Activated CD4-positive, CD25-positive, alpha-beta regulatory T cell (primary cell): ENCODE measurements at regions not wholly inside any gene's neighbourhood (a gene's known extent, or its start where the extent isn't known, plus 50 kb on each side); places are given as distances from the start of the nearest gene placed in this dataset.

ENCODE experiments used
- DNase-seq, 4 experiments: peaks; one replicate each; lab custom pipeline; 2025; lab: John Stamatoyannopoulos, UW

DNA sequence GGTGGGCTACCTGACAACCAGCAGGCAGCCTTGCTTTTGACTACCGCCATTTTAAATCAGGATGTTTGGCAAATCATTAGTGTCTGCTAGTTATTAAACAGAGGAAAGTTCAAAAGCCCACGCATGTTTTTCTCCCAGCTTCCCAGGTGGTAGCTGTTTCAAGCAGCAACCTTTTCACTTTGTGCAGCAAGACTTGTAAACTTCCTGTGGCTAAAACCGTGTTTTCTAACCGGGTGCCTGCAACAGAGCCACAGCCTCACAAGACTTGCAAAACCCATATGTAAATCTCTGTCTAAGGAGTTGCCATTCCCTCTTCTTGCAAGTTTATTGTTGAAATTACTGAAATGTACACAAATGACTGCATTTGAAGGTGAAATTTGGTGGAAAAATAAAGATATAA is 633.1 kb downstream of the BCL11A start:
- no peak for DNase-seq

DNA sequence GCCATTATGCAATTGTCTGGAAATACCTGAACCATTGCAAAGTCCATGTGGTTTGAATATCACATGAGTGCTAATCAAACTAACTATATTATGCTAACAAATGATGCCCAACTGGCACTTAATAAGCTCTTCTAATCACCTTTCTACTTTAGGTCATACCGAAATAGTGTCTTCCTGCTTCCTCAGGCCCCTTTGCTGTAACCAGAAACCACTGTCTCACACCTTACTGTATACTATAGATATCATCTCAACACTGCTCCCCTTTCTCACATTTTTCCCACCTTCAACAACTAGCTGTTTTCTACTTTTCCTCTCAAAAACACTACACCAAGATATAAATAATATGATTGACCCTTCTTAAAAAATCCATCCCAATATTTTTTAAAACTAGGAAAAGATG is 633.9 kb downstream of the BCL11A start:
- no peak for DNase-seq

DNA sequence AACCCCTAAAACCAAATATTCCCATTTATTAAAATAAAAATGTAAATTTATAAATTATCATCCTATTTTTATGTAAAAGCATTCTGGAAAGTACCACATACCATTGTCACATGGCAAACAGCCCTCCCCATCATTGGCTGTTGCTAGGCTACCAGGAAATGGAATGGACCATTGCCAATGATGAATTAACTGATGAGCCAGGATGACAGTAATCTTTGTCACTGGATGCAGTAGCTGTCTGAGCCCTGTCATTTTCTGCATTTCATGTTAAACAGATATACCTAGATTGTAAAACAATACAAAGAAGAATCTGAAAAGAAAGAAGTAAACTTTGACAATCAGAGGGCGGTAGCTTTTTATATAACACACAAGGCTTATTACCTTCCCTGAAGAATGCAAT is 641.4 kb downstream of the BCL11A start:
- DNase-seq: no peak

DNA sequence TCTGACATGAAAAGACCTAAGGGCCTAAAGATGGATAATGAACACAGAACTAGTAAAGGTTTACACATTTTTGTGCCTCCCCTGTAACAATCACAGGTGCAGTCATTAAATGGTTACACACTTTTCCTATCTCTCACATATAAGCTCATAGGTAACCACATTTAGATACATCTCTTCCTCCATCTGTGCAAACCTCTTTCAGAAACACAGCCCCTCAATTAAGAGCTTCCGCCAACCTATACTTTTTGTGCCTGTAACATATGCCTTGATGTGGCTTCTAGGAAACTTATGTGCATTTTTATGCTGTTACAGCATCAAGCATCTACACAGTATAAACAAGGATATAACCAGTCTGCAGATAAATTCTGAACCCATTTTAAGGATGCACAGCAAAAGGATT is 643.3 kb downstream of the BCL11A start:
- DNase-seq: no peak

DNA sequence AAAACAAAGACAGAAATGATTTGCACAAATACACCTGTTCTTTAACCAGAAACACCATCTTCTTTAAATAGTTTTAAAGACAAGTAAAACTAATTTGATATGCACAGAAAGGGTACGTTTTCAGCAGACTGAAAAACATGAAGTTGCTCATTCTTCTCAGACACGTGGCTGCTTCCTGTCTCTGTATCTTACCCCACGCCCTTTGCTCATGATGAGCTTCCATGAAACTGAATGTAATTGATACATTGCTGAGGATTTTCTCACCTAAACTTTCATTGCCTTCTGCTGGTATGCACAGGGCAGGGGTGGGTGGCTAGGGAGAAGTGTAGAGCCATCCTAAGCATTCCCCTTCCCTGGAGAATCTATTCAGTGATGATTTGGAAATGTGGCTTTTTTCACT is 644.3 kb downstream of the BCL11A start:
- no peak for DNase-seq

DNA sequence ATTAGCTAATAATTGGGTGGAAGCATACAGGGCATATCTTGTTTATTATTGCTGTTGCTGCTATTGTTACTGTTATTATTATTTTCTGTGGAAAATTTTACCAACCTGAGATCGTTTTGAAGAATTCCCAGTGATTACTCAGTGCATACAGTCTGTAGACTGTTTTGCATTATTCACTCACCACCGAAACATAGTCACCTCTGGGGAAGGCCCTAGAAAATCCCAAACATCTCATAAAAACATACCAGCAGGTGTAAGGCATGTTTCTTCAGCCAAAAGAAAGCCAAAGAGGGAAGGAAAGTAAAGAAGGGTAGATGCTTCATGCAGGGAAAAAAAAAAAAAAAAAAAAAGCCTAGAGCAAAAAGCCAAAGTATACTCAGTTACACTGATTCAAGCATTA is 647.7 kb downstream of the BCL11A start:
- no peak for DNase-seq

DNA sequence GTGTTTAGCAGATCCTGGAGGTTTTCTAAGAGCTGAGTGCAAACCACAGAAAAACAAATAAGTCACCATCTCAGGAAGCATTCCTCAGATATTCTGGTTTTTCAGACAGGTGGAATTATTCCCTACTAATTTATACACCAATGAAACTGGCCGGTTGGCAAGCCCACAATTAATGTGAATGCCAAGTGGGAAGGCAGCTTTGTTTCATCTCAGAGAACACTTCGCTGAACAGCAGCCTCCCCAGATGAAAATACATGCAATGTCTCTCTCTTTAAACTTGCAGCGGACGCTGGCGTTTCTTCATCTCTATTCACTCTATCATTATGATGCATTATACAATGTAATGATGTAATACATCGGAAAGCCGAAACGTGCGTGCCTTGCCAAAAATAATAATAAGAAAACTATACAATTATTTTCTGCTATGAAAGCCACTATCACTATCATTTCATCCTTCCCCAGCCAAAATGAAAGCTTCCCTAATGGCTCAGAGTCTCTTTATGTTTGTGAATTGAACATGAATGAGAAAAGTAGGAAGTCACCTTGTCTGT is 649.4 kb downstream of the BCL11A start:
- DNase-seq: no peak

DNA sequence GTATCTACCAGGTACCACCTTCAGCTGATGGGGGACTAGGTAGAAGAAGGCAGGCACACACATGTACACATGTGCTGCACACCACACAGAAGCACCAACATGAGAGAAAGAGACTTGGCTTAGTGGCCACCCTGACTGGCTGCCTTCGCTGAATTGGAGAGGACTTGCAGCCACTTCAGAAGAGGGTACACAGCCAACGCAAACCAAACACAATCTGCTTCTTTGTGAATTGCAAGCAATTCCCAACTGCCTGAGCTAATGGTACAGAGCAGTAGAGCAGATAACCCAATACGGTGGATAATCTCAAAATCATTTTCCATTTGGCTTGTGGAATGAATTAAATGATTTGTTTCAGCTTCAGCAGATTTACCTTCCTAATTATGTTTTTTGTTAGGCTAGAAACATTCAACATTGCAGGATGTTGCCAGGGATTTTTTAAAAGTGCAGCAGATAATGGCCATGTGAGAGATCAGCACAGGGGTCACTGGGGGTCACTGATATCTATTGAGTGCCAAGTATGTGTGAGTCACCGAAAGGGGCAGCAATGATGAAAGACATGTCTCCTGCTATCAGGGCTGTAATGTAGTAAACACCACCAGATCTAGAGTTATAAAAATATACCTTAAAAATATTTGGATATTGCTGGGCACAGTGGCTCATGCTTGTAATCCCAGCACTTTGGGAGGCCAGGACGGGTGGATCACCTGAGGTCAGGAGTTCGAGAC is 652.6 kb downstream of the BCL11A start:
- DNase-seq: no peak

DNA sequence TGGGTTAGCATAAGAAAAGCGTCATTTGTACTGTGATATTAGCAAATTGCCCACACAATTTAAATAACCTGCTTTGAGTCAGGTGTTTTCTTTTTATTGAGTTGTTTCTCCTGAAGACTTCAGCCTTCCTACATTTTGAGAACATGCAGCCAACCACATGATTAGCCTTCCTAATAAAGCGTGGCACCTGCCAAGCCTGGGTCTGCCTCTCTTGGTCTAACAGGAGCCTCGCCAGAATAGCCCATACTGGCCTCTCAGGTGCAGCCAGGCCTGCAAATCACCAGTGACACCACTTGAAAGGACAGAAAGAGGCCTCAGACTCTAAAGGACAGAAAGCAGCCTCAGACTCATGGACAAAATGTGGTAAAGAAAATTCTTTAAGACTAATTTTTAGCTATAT is 653.8 kb downstream of the BCL11A start:
- DNase-seq: no peak

DNA sequence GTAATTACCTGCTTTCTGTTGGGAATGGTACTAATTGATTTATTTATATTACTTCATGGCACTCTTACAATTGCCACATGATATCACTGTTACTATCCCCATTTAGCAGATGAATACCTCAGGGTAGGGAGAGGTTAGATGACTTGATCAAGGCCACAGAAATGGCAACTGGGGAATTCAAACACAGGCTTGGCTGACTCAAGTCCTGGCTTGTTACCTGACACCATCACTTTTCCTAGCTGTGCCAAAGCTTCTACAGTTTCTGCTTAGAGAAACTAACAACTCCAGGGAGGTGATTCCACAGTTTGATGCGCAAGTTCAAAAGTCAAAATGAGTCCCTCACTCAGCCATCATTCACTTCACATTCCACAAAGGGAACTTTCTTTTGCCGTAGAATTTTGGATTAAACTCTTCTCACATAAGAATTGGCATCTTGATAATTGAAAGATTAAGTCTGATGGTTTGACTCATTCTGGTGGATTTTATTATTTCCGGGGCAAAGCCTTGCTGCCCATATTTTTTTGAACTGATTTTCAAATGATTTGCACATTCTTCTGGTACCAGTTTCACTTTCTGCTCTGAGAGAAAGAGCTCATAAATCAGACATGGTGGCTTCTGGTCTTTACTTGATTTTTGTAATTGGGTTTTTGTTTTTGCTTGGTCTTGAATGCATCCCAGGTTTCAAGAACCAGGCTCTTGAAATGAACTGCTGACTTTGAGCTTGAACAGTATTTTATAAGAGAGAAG is 656.8 kb downstream of the BCL11A start:
- no peak for DNase-seq

DNA sequence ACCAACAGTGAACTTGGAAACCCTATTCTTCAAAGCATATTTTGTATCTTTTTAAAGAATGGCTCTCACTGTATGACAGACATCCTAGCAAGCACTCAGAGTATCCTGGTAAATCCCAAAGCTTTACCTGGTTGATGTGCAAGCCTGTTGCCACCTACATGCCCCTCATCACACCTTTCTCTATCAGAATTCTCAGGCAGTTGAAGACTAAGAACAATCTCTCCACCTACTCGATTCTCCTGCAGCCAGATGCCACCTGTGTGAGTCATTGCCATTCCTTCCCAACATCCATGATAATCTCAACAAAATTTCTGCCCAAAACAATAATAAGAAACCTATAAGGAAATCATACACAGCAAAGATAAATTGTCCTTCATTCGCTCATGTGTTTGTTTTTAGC is 659.8 kb downstream of the BCL11A start:
- DNase-seq: no peak

DNA sequence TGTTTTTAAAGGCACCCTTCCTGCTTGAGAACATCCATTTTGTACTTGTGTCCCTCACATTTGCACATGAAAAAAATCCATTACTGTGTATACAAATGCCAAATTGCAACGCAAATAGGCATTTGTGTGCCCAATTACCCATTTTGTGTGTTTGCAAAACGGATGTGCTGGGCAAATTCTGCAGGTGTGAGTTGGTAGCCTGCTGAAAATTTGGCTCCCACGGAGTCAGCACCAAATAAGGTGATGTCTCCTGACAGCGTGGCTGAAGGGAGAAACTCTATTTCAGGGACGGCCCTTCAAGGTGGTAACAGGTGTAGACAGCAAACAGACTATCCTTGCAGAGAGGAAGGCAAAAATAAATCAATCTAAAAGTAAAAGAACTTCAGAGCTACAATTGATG is 661.1 kb downstream of the BCL11A start:
- DNase-seq: no peak

DNA sequence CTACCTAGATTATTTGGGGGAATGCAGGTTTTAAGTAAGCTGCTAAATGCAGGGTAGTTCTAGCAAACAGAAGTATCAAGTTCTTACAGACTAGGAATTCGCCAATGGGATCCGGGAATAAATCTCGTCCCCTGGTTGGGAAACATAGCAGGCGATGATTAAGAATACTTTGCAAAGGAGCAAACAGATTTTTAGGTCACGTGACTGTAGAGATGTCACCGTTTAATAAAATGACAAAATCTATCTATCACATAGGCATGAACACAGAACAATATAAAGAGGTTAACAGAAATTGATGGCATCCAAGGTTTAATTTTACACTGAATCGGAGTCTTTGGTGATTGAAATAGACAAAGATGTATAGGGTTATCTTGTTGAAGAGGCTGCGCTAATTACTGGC is 664.1 kb downstream of the BCL11A start:
- DNase-seq: no peak

DNA sequence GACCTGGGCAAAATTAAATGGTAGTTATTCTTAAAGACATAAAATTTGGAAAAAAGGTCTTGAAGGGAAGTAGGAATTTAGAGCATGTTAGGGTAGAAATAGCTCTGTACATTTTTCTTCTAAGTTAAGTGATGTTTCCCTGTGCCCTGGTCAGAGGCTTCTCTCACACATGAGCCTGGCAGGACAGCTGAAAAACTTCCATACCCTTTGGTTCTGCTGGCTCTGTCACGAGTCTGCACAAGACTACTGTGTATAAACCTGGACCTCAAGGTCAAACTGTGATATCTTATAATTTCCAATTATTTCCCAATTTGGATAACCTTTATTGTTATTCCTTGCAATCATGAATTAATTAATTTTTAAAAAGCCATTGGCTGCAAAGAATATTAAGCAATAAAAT is 664.7 kb downstream of the BCL11A start:
- no peak for DNase-seq

DNA sequence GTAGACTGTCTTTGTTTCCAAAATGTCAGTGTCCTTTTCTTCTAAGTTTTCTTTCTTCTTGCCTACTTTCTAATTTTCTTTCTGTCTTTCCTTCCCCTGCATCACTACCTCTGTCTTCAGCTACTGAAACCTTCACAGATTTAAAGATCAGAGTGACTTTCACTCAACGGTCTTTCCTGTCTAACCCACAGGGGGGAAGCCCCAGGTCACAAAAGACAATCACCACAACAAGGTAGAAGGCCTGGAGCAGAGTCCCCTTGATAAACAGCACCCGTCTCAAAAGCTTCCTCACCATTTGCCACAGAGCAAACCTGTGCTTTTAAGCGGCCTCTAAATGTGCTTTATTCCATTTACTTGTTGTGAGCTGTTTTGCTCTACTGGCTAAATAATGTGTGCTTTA is 665.4 kb downstream of the BCL11A start:
- DNase-seq: no peak

DNA sequence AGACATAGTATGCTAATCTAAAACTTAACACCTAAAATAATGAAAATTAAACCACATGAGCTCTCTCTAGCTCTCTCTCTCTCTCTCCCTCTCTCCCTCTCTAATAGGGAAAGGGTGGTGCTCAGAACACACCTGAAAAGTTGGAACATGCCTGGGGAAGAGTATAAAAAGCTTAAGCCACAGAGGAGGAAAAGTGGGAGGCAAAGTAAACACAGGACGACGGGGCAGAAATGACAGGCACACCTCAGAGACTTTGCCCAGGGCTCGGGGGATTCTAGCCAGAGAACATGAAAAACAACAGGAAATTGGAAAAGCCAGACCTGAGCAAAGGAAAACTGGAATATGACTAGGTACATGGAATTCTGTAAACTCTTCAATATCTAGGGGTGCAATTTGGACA is 666.1 kb downstream of the BCL11A start:
- no peak for DNase-seq

DNA sequence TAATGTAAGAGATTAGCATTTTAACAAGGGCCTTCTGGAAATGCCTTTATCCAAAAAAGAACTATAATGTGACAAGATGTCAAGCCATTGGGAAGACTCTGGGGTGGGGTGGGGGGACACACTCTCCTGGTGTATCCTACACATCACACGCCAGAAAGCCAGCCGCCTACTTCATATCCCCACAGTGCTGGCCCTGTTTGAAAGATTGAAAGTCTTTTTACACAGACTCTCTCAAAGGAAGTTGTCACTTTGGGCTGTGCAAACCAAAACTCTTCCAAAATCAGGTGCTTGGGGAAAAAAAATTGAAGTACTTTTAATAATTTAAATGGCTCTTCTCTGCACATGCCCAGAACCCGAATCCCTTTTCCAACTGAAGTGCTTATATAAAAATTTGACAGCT is 666.7 kb downstream of the BCL11A start:
- DNase-seq: no peak

DNA sequence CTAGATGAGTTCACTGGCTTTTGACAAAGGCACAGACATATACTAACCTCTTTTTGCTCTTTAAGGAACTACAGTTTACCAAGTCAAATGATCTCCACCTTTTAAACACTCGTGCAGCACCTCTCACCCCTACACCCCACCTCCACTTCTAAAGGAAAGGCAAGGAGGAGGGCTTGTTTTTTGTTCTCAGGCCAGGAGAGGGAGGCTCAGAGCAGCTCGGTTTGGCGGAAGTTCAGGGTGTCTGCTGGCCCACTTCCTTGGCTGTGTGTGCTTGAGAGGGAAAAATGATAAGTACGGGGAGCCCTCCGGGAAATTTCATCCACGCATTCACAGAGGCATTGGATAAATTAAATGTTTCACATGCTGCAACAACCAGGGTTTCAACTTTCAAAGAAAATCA is 667.9 kb downstream of the BCL11A start:
- no peak for DNase-seq

DNA sequence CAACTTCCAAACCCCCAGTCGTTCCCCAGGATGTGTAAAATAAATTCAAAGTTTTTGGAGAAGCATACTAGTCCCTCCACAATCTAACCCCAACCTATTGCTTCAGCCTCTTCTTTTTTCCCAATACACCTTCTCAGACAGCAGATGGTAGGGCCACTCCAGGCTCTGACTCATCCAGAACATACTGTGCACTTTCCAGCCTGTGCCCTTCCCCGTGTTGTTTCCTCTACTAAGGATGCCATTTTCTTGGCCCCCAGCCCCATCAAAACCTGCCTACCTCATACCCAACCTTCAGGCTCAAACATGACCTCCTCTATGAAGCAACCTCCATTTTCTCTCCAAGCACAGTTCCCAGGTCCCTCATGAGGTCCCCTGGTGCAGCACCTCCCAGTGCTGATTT is 669.3 kb downstream of the BCL11A start:
- no peak for DNase-seq

DNA sequence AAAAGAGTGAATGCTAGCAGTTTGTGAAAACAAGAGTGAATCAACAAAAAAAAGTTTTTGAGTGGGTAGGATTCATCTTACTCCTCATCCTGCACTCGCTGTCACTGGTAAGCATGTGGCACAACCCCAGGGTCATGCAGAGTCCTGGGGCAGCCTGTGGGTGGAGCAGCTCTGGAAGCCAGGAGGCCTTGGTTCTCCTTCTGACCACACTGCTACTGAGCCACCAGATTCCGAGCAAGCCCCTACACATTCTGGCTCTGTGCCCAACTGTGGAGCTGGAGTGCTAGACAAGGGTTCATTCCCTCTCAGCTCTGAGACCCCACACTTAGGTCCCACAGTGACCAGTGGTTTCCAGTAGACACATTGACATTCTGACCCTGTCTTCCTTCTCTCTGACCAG is 670.6 kb downstream of the BCL11A start:
- no peak for DNase-seq

DNA sequence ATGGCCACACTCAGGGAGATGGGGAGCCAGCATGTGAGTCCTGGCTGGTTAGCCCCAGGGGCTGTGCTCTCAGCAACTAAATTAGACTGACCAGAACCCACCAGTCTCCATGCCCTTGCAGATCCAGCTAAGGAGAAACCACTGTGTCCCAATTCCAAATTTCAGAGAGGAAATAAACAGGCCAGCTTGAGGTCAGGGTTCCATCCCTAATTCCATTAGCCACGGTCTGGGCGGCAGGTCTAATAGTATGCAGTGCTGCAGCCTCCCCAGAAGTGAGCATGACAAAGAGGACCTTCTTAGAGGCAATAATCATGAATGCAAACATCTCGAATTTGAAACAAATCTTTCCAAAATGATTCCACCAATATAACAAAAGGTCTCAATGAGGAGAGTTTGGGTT is 671.2 kb downstream of the BCL11A start:
- DNase-seq: no peak

DNA sequence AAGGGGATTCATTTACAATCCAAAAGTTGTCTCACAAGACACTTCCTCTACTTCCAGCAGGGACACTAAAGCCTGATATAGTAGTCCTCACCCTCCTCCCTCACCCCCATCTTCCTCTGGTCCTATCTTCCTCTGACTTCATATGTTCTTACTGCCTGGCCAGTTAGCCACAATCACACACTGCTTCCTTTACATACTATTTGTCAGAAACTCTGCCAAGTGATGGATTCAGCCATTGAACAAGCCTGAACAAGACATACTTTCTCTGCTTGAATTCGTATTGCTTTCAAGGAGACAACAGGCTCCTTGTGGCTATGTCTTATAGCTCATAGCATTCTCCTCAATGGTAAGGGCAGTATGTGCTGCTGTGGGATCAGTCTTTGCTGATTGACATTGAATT is 672.2 kb downstream of the BCL11A start:
- DNase-seq: no peak

DNA sequence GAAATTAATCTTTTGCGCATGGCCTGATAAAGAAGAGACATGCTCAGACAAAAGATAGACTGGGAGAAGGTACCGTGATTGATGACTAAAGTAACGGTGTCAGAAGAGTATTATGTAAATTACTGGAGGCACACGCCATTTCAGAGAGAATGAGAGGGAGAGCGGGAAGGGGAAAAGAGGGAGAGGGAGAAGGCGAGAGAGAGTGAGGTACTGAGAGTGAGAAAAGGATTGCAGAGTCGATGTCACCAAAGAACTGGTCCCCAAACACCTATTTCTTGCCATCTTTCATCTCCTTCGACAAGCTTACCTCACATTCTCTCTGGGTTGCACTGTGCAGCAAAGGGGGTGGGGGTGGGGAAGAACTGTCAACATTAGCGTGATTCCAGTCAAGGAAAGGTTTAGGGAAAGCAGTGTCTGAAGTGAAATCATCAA is 673.7 kb downstream of the BCL11A start:
- no peak for DNase-seq

DNA sequence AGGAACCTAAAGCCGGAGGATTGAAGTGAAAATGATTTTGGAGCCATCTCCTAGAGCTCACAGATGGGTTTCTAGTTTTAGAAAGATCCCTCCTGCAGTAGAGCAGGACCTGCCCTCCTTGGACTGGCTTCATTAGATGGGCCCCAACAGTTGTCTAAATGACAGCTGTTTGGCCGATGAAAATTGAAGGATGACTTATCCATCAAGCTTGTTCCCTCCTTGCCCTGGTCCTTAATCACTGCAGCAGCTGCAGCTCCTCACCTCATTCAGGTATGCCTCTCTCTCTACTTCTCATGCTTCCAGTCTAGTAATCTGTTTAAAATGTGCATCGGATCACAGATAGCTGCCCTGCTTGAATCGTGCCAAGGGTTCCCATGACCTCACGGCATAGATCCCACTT is 677.6 kb downstream of the BCL11A start:
- DNase-seq: no peak
